HepG2 (cell line): ENCODE measurements at regions not wholly inside any gene's neighbourhood (a gene's known extent, or its start where the extent isn't known, plus 50 kb on each side); places are given as distances from the start of the nearest gene placed in this dataset.

Experiments
- ATAC-seq: fragments of 200-7000 bp; cut with Tn5 transposase; 3 replicates; pipeline ENCODE4 v1.9.1; 2020; ENCODE audit warnings: mild to moderate bottlenecking, moderate library complexity
- BruUV-seq: library from RNA; stranded (reverse); fragments of 400-500 nt; replicated peaks from 2 replicates; lab custom pipeline; 2021; lab: Mats Ljungman, UMichigan
- CTCF ChIA-PET: fragments of 300-600 bp; formaldehyde crosslinking; extraction: SDS; loops from one replicate; lab custom pipeline; 2021; ENCODE audit warnings: low total read pairs, inconsistent platforms, low intra/inter-chr PET ratio; lab: Yijun Ruan, JAX
- POLR2A ChIA-PET: fragments of 350-600 bp; sonication (Branson Sonifier 250); formaldehyde crosslinking; loops from one replicate; lab custom pipeline; 2020; ENCODE audit warnings: antibody characterized with exemption, inconsistent platforms; lab: Yijun Ruan, JAX
- DNase-seq: peaks from one replicate; pipeline ENCODE4 v3.0.0-alpha.2; 2015; ENCODE audit warnings: low spot score
- FAIRE-seq: peaks from 3 replicates; lab custom pipeline; 2011; peaks lifted over from hg19 to GRCh38; lab: Jason Lieb, UNC
- H2AFZ ChIP-seq: one replicate; pipeline ENCODE4 v1.6.1; 2011; ENCODE audit warnings: low read length, inconsistent platforms
- H3K27ac ChIP-seq: fragments of 300-600 bp; 3 replicates; pipeline ENCODE4 v1.8.0; 2011; ENCODE audit warnings: mixed run types, mild to moderate bottlenecking, mixed read lengths, low read length, inconsistent platforms; ENCODE audit not compliant: insufficient read depth; ENCODE audit errors: extremely low read length
- H3K27me3 ChIP-seq, 2 experiments: fragments of 200-600 bp in 1 of 2; 2 replicates in 1 of 2; 3 replicates in 1 of 2; pipeline versions ENCODE4 v1.6.0 to v1.8.0; 2011; ENCODE audit warnings: low read length in 2 of 2, mild to moderate bottlenecking in 2 of 2, moderate library complexity in 2 of 2, inconsistent platforms in 1 of 2; ENCODE audit not compliant: insufficient read depth in 2 of 2, control insufficient read depth in 1 of 2
- H3K36me3 ChIP-seq, 2 experiments: fragments of 200-600 bp in 1 of 2; replicated peaks in 1 of 2; 2 replicates in 1 of 2; 3 replicates in 1 of 2; pipeline versions ENCODE4 v1.5.1 to v1.8.0; 2011; ENCODE audit warnings: low read length in 2 of 2, inconsistent platforms in 1 of 2; ENCODE audit not compliant: insufficient read depth in 2 of 2, control insufficient read depth in 1 of 2
- H3K4me1 ChIP-seq: 2 replicates; pipeline ENCODE4 v1.5.1; 2012; ENCODE audit warnings: low read length, inconsistent platforms; ENCODE audit not compliant: insufficient read depth
- H3K4me2 ChIP-seq: 2 replicates; pipeline ENCODE4 v1.6.0; 2011; ENCODE audit warnings: low read depth, low read length, inconsistent platforms
- H3K4me3 ChIP-seq, 3 experiments: fragments of 200-600 bp in 1 of 3; sonication (generic), shearing (Covaris generic) in 1 of 3; replicated peaks in 1 of 3; 2 replicates each; pipeline ENCODE4 v1.5.1; 2011 to 2016; ENCODE audit warnings: low read length in 3 of 3, inconsistent platforms in 2 of 3, low read depth in 2 of 3, mild to moderate bottlenecking in 2 of 3, control low read depth in 1 of 3, mixed read lengths in 1 of 3; ENCODE audit not compliant: insufficient read depth in 1 of 3
- H3K79me2 ChIP-seq: one replicate; pipeline ENCODE4 v1.6.1; 2011; ENCODE audit warnings: low read length, inconsistent platforms; ENCODE audit not compliant: insufficient read depth
- H3K9ac ChIP-seq: 2 replicates; pipeline ENCODE4 v1.6.0; 2011; ENCODE audit warnings: mild to moderate bottlenecking, low read depth, low read length, inconsistent platforms; ENCODE audit not compliant: insufficient read depth
- H3K9me3 ChIP-seq: 2 replicates; pipeline ENCODE4 v1.5.1; 2012; ENCODE audit warnings: mild to moderate bottlenecking, low read length
- H4K20me1 ChIP-seq: 2 replicates; pipeline ENCODE4 v1.6.0; 2011; ENCODE audit warnings: inconsistent platforms, mild to moderate bottlenecking, low read length, moderate library complexity; ENCODE audit not compliant: insufficient read depth
- AHDC1 ChIP-seq: sonication (generic); formaldehyde crosslinking; IDR thresholded peaks from 2 replicates; pipeline ENCODE4 v1.5.1; 2020; ENCODE audit warnings: mild to moderate bottlenecking, missing genetic modification reagents, borderline replicate concordance
- CBFB ChIP-seq: sonication (generic); formaldehyde crosslinking; IDR thresholded peaks from 2 replicates; pipeline ENCODE4 v1.4.0; 2020; ENCODE audit warnings: missing genetic modification reagents
- GMEB1 ChIP-seq: sonication (generic); formaldehyde crosslinking; IDR thresholded peaks from 2 replicates; pipeline ENCODE4 v1.5.1; 2020; ENCODE audit warnings: missing genetic modification reagents, mild to moderate bottlenecking, borderline replicate concordance
- GRHL1 ChIP-seq: sonication (generic); formaldehyde crosslinking; conservative IDR thresholded peaks from 2 replicates; pipeline ENCODE4 v1.8.0; 2022; ENCODE audit warnings: missing genetic modification reagents
- HNF4G ChIP-seq, 2 experiments: sonication (generic) in 1 of 2; formaldehyde crosslinking in 1 of 2; IDR thresholded peaks; 2 replicates each; pipeline versions ENCODE4 v1.4.0 to v1.6.1; 2011 to 2020; ENCODE audit warnings: borderline replicate concordance in 2 of 2, low read depth in 2 of 2, mild to moderate bottlenecking in 2 of 2, low read length in 1 of 2, missing genetic modification reagents in 1 of 2, moderate library complexity in 1 of 2
- MAFK ChIP-seq, 2 experiments: IDR thresholded peaks in 1 of 2; conservative IDR thresholded peaks in 1 of 2; 2 replicates each; pipeline ENCODE4 v1.6.1; 2011; ENCODE audit warnings: improper control_type of control experiment in 2 of 2, low read length in 2 of 2
- SKI ChIP-seq: fragments of 450-650 bp; IDR thresholded peaks from one replicate; pipeline ENCODE4 v1.6.1; 2018; ENCODE audit warnings: mild to moderate bottlenecking; ENCODE audit not compliant: partially characterized antibody
- STAG1 ChIP-seq: sonication (generic); formaldehyde crosslinking; IDR thresholded peaks from 2 replicates; pipeline ENCODE4 v1.4.0; 2020; ENCODE audit warnings: missing genetic modification reagents
- U2AF1 ChIP-seq: fragments of 200-400 bp; formaldehyde crosslinking; optimal IDR thresholded peaks from 2 replicates; pipeline ENCODE3; 2017; ENCODE audit warnings: mild to moderate bottlenecking, low read depth, low read length
- ZNF143 ChIP-seq: sonication (generic); formaldehyde crosslinking; IDR thresholded peaks from 2 replicates; pipeline ENCODE4 v1.4.0; 2020; ENCODE audit warnings: missing genetic modification reagents
- ZNF232 ChIP-seq: sonication (generic); formaldehyde crosslinking; IDR thresholded peaks from 2 replicates; pipeline ENCODE4 v1.4.0; 2020; ENCODE audit warnings: missing genetic modification reagents, borderline replicate concordance
- ZNF337 ChIP-seq: sonication (generic); formaldehyde crosslinking; IDR thresholded peaks from 2 replicates; pipeline ENCODE4 v1.5.1; 2020; ENCODE audit warnings: missing genetic modification reagents, low read depth, mild to moderate bottlenecking, borderline replicate concordance
- ZNF639 ChIP-seq: conservative IDR thresholded peaks from 2 replicates; pipeline ENCODE4 v1.6.1; 2018; ENCODE audit warnings: missing genetic modification reagents
- WGBS: methylation state at CpG from one replicate; pipeline ENCODE4 v1.1.6; 2017; ENCODE audit warnings: low lambda C conversion rate; 5-methylcytosine and 5-hydroxymethylcytosine counted together
- in situ Hi-C: cut with HindIII; loops from 2 replicates; pipeline ENCODE4 v1.10.0; 2017; ENCODE audit warnings: low pct_unique_long_range_greater_than_20kb; ENCODE audit not compliant: extremely low pct_ligation_motif_present
- intact Hi-C: fragments of 100-400 bp; cut with micrococcal nuclease; formaldehyde crosslinking; loops from one replicate; pipeline ENCODE4 v1.10.0; 2022; ENCODE audit not compliant: unreplicated experiment

- Histone ChIP-seq H3K4me3 (no peak overlapping the region), H3K27me3 (no peaks in the 10 kb centered on the region; a peak in 1 of 5 replicates), H4K20me1 (no peaks in the 10 kb centered on the region), H3K36me3 (no peaks in the 10 kb centered on the region), H3K9ac (no peak overlapping the region), H2AFZ (no peak overlapping the region), H3K79me2 (no peaks in the 10 kb centered on the region), H3K4me2 (no peak overlapping the region), H3K9me3 (no peaks in the 10 kb centered on the region), H3K27ac (no peak overlapping the region), H3K4me1 (no peaks in the 10 kb centered on the region)
- in situ Hi-C loops (no loop called here), intact Hi-C loops (loop anchor here (5.0 kb wide), 1 partner anchor 1407 kb away; no protein-coding TSS in a partner anchor)
- WGBS, result 0% methylated on average over 7 of the region's 7 CpGs
- DNase-seq (peak; percentile 54), ATAC-seq (peak; percentile 100), FAIRE-seq (peak; percentile 83)
- CTCF ChIA-PET, result no interaction called here
- no TSS peak for BruUV-seq
- POLR2A ChIA-PET, result no interaction called here
- TF ChIP-seq SKI (no peak), ZNF143 (no peak), ZNF232 (CRISPR knock-in tag) (no peak), GMEB1 (CRISPR knock-in tag) (no peak), AHDC1 (CRISPR knock-in tag) (no peak), CBFB (CRISPR knock-in tag) (no peak), HNF4G (IDR thresholded peaks at IDR 0.05; ENCODE audit: borderline replicate concordance, low read depth, low read length) (0 out of 2 replicates have a peak, but pooled peaks have one; percentile 13), HNF4G (CRISPR knock-in tag; IDR thresholded peaks at IDR 0.05; ENCODE audit: borderline replicate concordance, low read depth) (no peak), ZNF337 (CRISPR knock-in tag) (no peak), STAG1 (CRISPR knock-in tag) (peak; percentile 52), U2AF1 (no peak), ZNF639 (no peak), GRHL1 (CRISPR knock-in tag) (no peak), MAFK (conservative IDR thresholded peaks at IDR 0.05 in 1 of 2, IDR thresholded peaks at IDR 0.05 in 1 of 2; ENCODE audit: low read length in 2 of 2) (peak in 1 of 2 experiments; percentile 35; a peak in 2 of 4 replicates)
These were observed 157.7 kb upstream of the MMS22L start for GRCh38 chr6:97440590-97441176.
